ENCODE measurements at regions not wholly inside any gene's neighbourhood (a gene's known extent, or its start where the extent isn't known, plus 50 kb on each side); places are given as distances from the start of the nearest gene placed in this dataset.

DNA sequence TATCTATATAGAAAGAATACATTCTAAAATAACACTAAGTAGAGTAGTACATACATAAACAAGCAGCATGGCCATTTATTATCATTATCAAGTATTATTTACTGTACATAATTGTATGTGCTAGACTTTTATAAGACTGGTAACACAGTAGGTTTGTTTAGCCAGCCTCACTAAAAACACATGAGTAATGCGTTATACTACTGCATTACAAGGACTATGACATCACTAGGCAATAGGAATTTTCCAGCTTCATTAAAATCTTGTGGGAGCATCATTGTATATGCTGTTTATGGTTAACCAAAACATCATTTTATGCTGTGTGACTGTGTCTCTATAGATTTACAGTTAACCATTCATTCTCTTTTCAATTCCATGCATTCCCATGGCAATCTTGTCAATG lies 131.7 kb upstream of the HDGFL1 start:
- H3K36me3 ChIP-seq (replicated peaks in 1 of 2; ENCODE audit: insufficient read depth in 1 of 2, low read depth in 2 of 2), result no peaks in the 10 kb centered on the region
- TF ChIP-seq, protein P1, sequence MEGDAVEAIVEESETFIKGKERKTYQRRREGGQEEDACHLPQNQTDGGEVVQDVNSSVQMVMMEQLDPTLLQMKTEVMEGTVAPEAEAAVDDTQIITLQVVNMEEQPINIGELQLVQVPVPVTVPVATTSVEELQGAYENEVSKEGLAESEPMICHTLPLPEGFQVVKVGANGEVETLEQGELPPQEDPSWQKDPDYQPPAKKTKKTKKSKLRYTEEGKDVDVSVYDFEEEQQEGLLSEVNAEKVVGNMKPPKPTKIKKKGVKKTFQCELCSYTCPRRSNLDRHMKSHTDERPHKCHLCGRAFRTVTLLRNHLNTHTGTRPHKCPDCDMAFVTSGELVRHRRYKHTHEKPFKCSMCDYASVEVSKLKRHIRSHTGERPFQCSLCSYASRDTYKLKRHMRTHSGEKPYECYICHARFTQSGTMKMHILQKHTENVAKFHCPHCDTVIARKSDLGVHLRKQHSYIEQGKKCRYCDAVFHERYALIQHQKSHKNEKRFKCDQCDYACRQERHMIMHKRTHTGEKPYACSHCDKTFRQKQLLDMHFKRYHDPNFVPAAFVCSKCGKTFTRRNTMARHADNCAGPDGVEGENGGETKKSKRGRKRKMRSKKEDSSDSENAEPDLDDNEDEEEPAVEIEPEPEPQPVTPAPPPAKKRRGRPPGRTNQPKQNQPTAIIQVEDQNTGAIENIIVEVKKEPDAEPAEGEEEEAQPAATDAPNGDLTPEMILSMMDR (IDR thresholded peaks at IDR 0.05), result no peak
- TF ChIP-seq POLR2A (IDR thresholded peaks at IDR 0.05), result no peak
- no peak overlapping the region for H3K4me3 ChIP-seq
- no peaks in the 10 kb centered on the region for H3K27me3 ChIP-seq
- intact Hi-C loops (cut with DNase I), result no loop called here
- H3K4me1 ChIP-seq, result no peaks in the 10 kb centered on the region
- H3K27ac ChIP-seq, result no peak overlapping the region
- no peak for ATAC-seq
- 88 to 89% methylated on average over 1 of the region's 1 CpG for WGBS, 2 donors
- H3K9me3 ChIP-seq, result no peaks in the 10 kb centered on the region
- no peak for DNase-seq

DNA sequence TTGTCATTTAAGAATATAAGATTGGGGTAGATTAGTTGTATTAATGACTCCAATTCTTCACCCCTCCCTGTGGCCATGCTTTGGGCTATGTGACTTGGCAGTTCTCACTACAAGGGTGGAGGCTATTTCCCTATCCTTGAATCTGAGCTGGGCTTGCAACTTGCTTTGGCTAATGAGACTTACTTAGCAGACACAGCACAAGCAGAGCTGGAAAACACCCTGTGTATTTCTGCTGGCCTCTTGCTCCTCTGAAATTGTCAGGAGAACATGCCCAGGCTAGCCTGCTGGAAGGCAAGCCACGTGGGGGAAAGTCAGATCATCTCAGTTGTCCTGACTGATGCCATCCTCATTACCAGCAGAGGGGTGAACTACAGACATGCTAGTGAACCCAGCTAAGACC lies 126.5 kb upstream of the HDGFL1 start:
- WGBS, 2 donors, result 92 to 100% methylated on average over 1 of the region's 1 CpG
- ATAC-seq, result no peak
- intact Hi-C loops (cut with DNase I), result no loop called here

DNA sequence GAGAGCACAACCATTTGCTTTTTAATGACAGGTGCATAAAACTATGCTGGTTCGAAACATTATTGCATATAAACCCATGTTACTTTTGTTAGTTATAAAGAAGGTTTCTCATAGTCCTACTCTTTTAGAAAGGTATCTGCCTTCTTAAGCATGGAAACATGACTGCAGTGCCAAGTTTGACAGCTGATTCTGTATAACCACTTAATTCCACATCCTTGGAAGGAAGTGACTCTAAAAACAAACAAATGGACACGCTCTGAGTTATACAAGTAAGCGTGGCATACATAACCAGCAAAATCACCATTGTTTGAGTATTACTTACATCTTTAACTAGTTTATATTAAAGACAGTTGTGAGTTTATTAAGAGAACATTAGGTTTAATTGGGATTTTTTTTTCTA lies 125.0 kb upstream of the HDGFL1 start:
- no peaks in the 10 kb centered on the region for H3K36me3 ChIP-seq (replicated peaks in 1 of 2; ENCODE audit: insufficient read depth in 1 of 2, low read depth in 2 of 2)
- no peak for TF ChIP-seq POLR2A (IDR thresholded peaks at IDR 0.05)
- TF ChIP-seq, protein P1 (IDR thresholded peaks at IDR 0.05), result no peak
- H3K4me3 ChIP-seq, result no peak overlapping the region
- H3K4me1 ChIP-seq, result no peaks in the 10 kb centered on the region
- DNase-seq, result no peak
- WGBS, 2 donors, result 81 to 85% methylated on average over 3 of the region's 3 CpGs
- no peak for ATAC-seq
- no peaks in the 10 kb centered on the region for H3K27me3 ChIP-seq
- H3K27ac ChIP-seq, result no peak overlapping the region
- no peaks in the 10 kb centered on the region for H3K9me3 ChIP-seq
- intact Hi-C loops (cut with DNase I), result no loop called here

More for the DNA sequence above, 126.5 kb upstream of the HDGFL1 start:
- no peak for DNase-seq
- Histone ChIP-seq H3K36me3 (replicated peaks in 1 of 2; ENCODE audit: insufficient read depth in 1 of 2, low read depth in 2 of 2) (no peaks in the 10 kb centered on the region), H3K27ac (no peak overlapping the region), H3K4me1 (no peaks in the 10 kb centered on the region), H3K27me3 (no peaks in the 10 kb centered on the region), H3K4me3 (no peak overlapping the region), H3K9me3 (no peaks in the 10 kb centered on the region)
- TF ChIP-seq, protein P1 (IDR thresholded peaks at IDR 0.05), result no peak
- TF ChIP-seq POLR2A (IDR thresholded peaks at IDR 0.05), result no peak

DNA sequence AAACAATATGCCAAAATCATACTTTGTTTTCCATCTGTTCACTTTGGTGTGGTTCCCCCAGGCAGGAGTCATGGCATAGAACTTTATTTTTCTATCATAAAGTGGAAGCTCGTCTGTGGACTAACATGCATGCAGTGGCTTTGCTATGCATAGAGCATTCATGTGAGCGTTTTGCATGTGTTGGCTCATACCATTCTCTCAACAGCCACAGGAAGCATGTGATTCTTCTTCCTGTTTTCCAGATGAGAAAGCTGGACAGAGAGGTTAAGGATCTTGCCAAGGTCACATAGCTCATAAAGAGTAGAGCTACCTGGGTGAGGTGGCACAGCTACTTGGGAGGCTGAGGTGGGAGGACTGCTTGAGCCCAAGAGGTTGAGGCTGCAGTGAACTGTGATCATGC lies 123.4 kb upstream of the HDGFL1 start:
- intact Hi-C loops (cut with DNase I), result no loop called here
- TF ChIP-seq, protein P1 (IDR thresholded peaks at IDR 0.05), result no peak
- no peak for TF ChIP-seq POLR2A (IDR thresholded peaks at IDR 0.05)
- DNase-seq (no peak), ATAC-seq (no peak)
- WGBS, 2 donors, result 52 to 81% methylated on average over 2 of the region's 2 CpGs
- no peak overlapping the region for H3K27ac ChIP-seq
- H3K27me3 ChIP-seq, result no peaks in the 10 kb centered on the region
- no peaks in the 10 kb centered on the region for H3K9me3 ChIP-seq
- H3K36me3 ChIP-seq (replicated peaks in 1 of 2; ENCODE audit: insufficient read depth in 1 of 2, low read depth in 2 of 2), result no peaks in the 10 kb centered on the region
- no peaks in the 10 kb centered on the region for H3K4me1 ChIP-seq
- no peak overlapping the region for H3K4me3 ChIP-seq
